ENCODE measurements at regions not wholly inside any gene's neighbourhood (a gene's known extent, or its start where the extent isn't known, plus 50 kb on each side); places are given as distances from the start of the nearest gene placed in this dataset.

- Histone ChIP-seq H3F3A (ENCODE audit: insufficient read depth, low read length) (no peaks in the 10 kb centered on the region), H3K27ac (ENCODE audit: low read depth, low read length, poor library complexity, severe bottlenecking) (no peak overlapping the region), H3K36me3 (ENCODE audit: insufficient read depth, low read length) (no peaks in the 10 kb centered on the region), H3K4me2 (ENCODE audit: low read length) (no peak overlapping the region), H3K27me3 (ENCODE audit: insufficient read depth, low read length) (no peaks in the 10 kb centered on the region), H3K4me3 (ENCODE audit: low read depth, low read length, poor library complexity, severe bottlenecking) (no peak overlapping the region), H3K4me1 (ENCODE audit: insufficient read depth, low read length, severe bottlenecking) (no peaks in the 10 kb centered on the region), H3K9me3 (ENCODE audit: low read length) (no peaks in the 10 kb centered on the region), H4K20me1 (ENCODE audit: insufficient read depth, low read length) (no peaks in the 10 kb centered on the region), H3K9me2 (ENCODE audit: low read depth, low read length) (no peaks in the 10 kb centered on the region), H3K9ac (ENCODE audit: low read length) (no peak overlapping the region), H2AFZ (ENCODE audit: low read length) (no peak overlapping the region), H3K79me2 (ENCODE audit: insufficient read depth, low read length) (no peaks in the 10 kb centered on the region)
- no peak for TF ChIP-seq CTCF (IDR thresholded peaks at IDR 0.05; ENCODE audit: low read length)
- no peak for TF ChIP-seq EZH2 (IDR thresholded peaks at IDR 0.05; ENCODE audit: borderline replicate concordance, low read length)
These were observed 50.0 kb upstream of the NUDT12 start for GRCh38 chr5:103612545-103612944.
